ENCODE measurements at regions not wholly inside any gene's neighbourhood (a gene's known extent, or its start where the extent isn't known, plus 50 kb on each side); places are given as distances from the start of the nearest gene placed in this dataset.
A peak's percentile ranks its signal among the peaks of the same experiment; 100 is the strongest.

DNA sequence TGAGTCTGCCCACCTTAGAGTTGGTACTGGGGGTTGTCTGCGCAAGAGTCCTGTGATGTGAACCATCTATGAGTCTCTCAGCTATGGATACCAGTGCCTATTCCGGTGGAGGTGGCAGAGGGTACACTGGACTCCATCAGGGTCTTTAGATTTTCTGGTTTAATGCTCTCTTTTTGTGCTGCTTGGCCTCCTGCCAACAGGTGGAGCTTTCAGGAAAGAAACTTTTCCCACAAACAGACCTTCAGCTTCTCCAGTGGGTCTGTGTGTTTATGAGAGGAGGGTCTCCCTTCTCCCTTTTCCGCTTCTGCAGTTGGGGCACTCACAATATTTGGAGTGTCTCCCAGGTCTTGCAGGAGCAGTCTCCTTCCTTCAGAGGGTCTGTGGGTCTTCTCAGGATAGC lies 1721.9 kb upstream of the SLC39A10 start:
- H3K9me3 Mint-ChIP-seq, result no peaks in the 10 kb centered on the region
- H3K27me3 Mint-ChIP-seq, result no peaks in the 10 kb centered on the region
- no peaks in the 10 kb centered on the region for H3K4me1 Mint-ChIP-seq
- DNase-seq, result no peak
- no peak overlapping the region for H3K27ac Mint-ChIP-seq
- no peak for ATAC-seq (ENCODE audit: low read depth in 2 of 2)
- H3K36me3 Mint-ChIP-seq, result no peaks in the 10 kb centered on the region
- H3K4me3 Mint-ChIP-seq, result no peak overlapping the region

DNA sequence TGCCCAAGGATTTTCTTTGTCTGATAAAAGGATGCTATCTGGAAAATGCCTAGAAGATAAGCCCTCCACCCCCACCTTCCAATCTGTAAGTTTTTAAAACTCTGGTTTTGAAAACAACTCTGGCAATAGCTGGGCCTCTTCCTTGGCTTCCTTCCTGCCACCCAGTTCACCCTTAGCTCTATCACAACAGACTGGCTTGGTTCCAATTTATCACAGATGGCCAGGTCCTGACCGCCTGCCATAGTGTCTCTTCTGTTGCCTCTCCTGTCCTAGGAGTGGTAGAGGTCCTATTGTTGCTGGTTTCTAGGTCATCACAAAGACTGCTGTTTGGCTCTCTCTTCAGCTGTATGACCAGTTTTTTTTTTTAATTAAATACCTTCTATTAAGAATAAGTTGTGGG lies 1727.9 kb upstream of the SLC39A10 start:
- DNase-seq (no peak), ATAC-seq (ENCODE audit: low read depth in 2 of 2) (no peak)
- Mint-ChIP-seq H3K27me3 (no peaks in the 10 kb centered on the region), H3K9me3 (no peaks in the 10 kb centered on the region), H3K36me3 (no peaks in the 10 kb centered on the region), H3K27ac (no peak overlapping the region), H3K4me1 (no peaks in the 10 kb centered on the region), H3K4me3 (no peak overlapping the region)

DNA sequence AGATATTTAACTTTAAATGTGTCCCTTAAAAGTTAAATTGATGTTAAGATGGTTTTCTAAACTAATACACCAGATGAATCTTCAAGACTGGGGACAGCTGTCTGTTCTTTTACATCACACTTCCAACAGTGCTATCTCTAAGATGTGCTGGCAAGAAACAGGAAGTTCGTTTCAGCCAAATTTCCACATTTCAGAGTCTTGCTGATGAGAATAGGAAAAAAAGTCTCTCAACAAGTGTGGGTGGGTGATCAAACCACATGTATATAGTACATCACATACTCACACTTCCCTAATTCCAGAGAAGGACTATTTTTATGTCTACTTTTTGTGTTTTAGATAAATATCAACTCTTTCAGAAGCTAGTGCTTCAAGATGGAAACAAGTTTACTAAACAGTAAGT lies 1712.8 kb upstream of the TMEFF2 start:
- H3K9me3 Mint-ChIP-seq, result no peaks in the 10 kb centered on the region
- no peaks in the 10 kb centered on the region for H3K36me3 Mint-ChIP-seq
- H3K27me3 Mint-ChIP-seq, result no peaks in the 10 kb centered on the region
- DNase-seq (no peak), ATAC-seq (ENCODE audit: low read depth in 2 of 2) (no peak)
- H3K4me1 Mint-ChIP-seq, result no peaks in the 10 kb centered on the region
- no peak overlapping the region for H3K27ac Mint-ChIP-seq
- H3K4me3 Mint-ChIP-seq, result no peak overlapping the region

DNA sequence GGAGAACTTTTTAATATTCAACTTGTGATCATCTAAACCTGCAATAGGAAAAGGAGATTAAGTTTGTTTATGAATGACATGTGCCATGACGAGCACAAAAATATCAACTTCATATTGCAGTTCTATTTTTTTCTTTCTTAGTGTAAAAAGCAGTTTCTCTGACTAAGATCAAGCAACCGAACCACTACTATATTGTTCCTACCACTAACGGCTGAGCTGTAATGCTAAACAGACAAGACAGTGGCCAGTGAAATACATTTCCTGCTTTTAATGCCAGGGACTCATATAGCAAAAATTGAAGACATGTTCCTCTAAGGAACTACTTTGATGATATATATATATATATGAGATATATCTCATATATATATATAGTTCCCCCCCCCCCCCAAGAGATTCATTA lies 1705.6 kb upstream of the TMEFF2 start:
- ATAC-seq (ENCODE audit: low read depth in 2 of 2) (no peak), DNase-seq (no peak)
- no peaks in the 10 kb centered on the region for H3K36me3 Mint-ChIP-seq
- H3K27me3 Mint-ChIP-seq, result no peaks in the 10 kb centered on the region
- H3K4me1 Mint-ChIP-seq, result no peaks in the 10 kb centered on the region
- no peak overlapping the region for H3K4me3 Mint-ChIP-seq
- no peak overlapping the region for H3K27ac Mint-ChIP-seq
- no peaks in the 10 kb centered on the region for H3K9me3 Mint-ChIP-seq

DNA sequence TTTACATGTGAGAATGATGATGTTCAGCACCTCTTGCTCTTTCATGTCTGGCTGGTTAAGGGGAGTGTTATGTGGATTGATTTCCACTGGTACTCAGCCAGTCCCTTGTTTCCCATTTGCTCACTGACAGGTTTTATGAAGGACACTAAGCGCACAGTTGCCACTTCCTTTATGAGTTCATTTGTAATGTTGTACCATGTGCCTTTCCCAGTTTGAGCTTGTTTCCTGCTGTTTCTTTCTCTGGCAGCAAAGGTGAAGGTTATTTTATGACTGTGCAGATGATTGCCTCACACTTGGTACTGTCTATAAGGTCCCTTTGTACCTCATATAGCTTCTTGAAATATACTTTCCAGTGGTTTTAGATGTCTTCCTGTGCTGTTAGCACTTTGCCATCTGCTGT lies 1700.5 kb upstream of the TMEFF2 start:
- ATAC-seq (ENCODE audit: low read depth in 2 of 2), result no peak
- no peaks in the 10 kb centered on the region for H3K36me3 Mint-ChIP-seq
- H3K4me1 Mint-ChIP-seq, result no peaks in the 10 kb centered on the region
- H3K9me3 Mint-ChIP-seq, result no peaks in the 10 kb centered on the region
- no peak for DNase-seq
- H3K4me3 Mint-ChIP-seq, result no peak overlapping the region
- H3K27ac Mint-ChIP-seq, result no peak overlapping the region
- no peaks in the 10 kb centered on the region for H3K27me3 Mint-ChIP-seq

DNA sequence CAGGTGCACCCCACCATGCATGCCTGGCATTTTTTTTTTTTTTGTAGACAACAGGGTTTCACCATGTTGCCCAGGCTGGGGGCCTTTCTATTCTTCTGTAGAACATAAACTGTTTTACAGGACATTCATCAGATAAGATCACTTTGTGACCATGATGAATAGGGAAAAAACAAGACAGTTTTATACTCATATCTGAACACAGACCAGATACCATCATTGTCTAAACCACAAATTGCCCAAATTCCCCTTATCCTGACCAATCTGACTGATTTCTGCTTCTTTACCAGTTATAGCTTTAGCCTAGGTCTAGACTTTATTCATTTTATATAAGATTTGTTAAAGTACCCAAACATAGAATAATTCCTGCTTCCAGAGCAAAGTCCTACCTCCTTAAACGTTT lies 1699.3 kb upstream of the TMEFF2 start:
- ATAC-seq (ENCODE audit: low read depth in 2 of 2) (no peak), DNase-seq (no peak)
- Mint-ChIP-seq H3K4me1 (no peaks in the 10 kb centered on the region), H3K4me3 (no peak overlapping the region), H3K27ac (no peak overlapping the region), H3K36me3 (no peaks in the 10 kb centered on the region), H3K9me3 (peaks cover 0 to 3% (median 0%) of the 10 kb centered on the region in 7 donors), H3K27me3 (no peaks in the 10 kb centered on the region)

DNA sequence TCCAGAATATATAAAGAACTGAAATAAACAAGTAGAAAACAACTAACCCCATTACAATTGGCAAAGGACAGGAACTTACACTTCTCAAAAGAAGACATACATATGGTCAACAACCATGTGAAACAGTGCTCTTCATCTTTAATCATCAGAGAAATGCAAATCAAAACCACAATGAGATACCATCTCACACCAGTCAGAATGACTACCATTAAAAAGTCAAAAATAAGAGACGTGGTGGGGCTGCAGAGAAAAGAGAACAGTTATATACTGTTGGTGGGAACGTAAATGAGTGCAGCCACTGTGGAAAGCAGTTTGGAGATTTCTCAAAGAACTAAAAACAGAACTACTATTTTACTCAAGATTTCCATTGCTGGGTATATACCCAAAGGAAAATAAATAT lies 1696.3 kb upstream of the TMEFF2 start:
- Mint-ChIP-seq H3K4me3 (no peak overlapping the region), H3K27ac (peak overlapping the region in 1 of 6 donors; percentile 39), H3K9me3 (peaks cover 0 to 3% (median 0%) of the 10 kb centered on the region in 7 donors), H3K4me1 (no peaks in the 10 kb centered on the region), H3K27me3 (no peaks in the 10 kb centered on the region), H3K36me3 (no peaks in the 10 kb centered on the region)
- ATAC-seq (ENCODE audit: low read depth in 2 of 2) (no peak), DNase-seq (no peak)

DNA sequence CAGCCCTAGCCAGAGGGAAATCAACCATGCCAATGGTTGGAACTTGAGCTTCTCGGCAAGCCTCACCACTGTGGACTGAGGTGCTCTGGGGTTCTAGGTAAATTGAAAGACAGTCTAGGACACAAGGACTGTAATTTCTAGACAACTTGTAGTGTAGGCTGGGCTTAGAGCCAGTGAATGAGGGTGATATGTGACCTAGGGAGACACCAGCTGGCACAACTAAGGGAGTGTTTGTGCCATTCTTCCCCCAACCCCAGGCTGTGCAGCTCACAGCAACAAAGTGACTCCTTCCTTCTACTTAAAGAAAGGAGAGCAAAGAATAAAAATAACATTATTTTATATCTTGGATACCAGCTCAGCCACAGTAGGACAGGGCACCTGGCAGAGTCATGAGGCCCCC lies 1690.7 kb upstream of the TMEFF2 start:
- Mint-ChIP-seq H3K27ac (no peak overlapping the region), H3K4me3 (no peak overlapping the region), H3K36me3 (no peaks in the 10 kb centered on the region), H3K27me3 (no peaks in the 10 kb centered on the region), H3K9me3 (peaks cover 0 to 13% (median 2%) of the 10 kb centered on the region in 7 donors), H3K4me1 (no peaks in the 10 kb centered on the region)
- no peak for ATAC-seq (ENCODE audit: low read depth in 2 of 2)
- no peak for DNase-seq

DNA sequence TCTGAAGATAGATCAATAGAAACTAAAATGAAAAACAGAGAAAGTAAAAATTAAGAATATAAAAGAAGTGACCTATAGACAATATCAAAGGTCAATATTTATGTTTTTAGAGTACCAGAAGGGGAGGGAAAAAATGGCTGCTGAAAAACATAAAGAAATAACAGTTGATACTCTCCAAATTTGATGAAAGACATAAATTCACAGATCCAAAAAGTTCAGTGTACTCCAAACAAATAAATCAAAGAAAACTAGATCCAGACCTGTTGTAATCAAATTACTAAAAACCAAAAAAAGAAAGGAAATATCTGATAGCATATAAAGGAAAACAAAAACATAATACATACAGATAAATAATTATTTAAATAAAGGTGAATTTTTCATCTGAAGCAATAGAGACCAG lies 1689.1 kb upstream of the TMEFF2 start:
- Mint-ChIP-seq H3K4me3 (no peak overlapping the region), H3K27me3 (no peaks in the 10 kb centered on the region), H3K36me3 (no peaks in the 10 kb centered on the region), H3K4me1 (no peaks in the 10 kb centered on the region), H3K9me3 (peaks cover 0 to 13% (median 3%) of the 10 kb centered on the region in 7 donors), H3K27ac (no peak overlapping the region)
- ATAC-seq (ENCODE audit: low read depth in 2 of 2) (no peak), DNase-seq (no peak)

DNA sequence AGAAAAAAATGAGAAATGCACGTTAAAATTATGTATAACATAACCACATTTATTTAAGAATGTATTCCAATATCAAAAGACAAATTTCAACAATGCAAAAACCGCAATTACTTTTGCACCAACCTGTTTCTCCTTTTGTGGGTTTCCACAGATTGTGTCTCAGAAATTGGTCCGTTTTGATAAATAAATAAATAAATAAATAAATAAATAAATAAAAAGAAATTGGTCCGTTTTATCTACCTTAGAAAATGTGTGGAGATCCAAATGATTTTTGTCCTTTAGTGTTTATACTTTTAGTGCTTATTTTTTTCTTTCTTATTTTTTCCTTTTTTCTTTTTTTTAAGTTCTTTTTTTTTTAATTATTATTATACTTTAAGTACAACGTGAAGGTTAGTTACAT lies 1682.2 kb upstream of the TMEFF2 start:
- no peaks in the 10 kb centered on the region for H3K27me3 Mint-ChIP-seq
- ATAC-seq (ENCODE audit: low read depth in 2 of 2) (no peak), DNase-seq (no peak)
- H3K4me1 Mint-ChIP-seq, result no peaks in the 10 kb centered on the region
- no peaks in the 10 kb centered on the region for H3K36me3 Mint-ChIP-seq
- H3K9me3 Mint-ChIP-seq, result peaks cover 0 to 2% (median 0%) of the 10 kb centered on the region in 7 donors
- H3K27ac Mint-ChIP-seq, result no peak overlapping the region
- no peak overlapping the region for H3K4me3 Mint-ChIP-seq

DNA sequence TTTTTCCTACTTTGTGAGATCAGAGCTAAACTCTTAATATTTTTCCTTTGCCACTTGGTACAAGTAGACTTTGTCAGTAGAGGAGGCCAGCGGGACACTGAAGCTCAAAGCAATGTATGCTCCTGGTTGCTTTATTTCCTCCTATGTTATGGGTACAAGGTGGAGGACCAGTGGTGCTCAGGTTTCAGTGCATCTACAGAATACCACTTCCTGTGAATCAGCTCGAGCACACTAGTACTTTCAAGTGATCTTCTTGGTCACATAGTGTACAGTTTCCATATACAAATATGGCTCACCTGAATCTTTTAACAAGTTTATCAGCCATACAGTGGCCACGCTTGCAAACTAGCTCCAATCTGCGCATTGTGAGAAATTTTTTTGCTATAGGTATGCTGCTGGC lies 1674.8 kb upstream of the TMEFF2 start:
- no peak overlapping the region for H3K27ac Mint-ChIP-seq

DNA sequence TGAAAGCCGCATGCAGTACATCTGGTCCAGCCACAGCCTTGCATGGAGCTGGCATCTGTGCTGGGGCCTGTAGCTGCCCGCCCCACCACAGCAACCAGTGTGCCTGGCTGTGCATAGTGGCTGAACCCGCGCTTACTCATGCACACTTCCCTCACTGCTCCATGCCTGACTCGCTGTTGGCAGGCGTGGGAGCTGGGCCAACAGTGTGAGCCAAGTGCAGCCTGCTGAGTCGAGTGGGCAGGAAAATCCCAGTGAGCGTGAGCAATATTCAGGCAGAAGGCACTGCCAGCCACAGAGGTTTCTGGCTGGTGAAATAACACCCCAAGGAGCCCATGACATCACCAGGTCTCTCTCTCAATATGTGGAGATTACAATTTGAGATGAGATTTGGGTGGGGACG lies 1674.1 kb upstream of the TMEFF2 start:
- Mint-ChIP-seq H3K9me3 (peaks cover 0 to 9% (median 1%) of the 10 kb centered on the region in 7 donors), H3K27me3 (no peaks in the 10 kb centered on the region), H3K4me3 (no peak overlapping the region), H3K4me1 (no peaks in the 10 kb centered on the region), H3K36me3 (no peaks in the 10 kb centered on the region), H3K27ac (no peak overlapping the region)
- DNase-seq, result no peak
- ATAC-seq (ENCODE audit: low read depth in 2 of 2), result no peak

More for the DNA sequence above, 1674.8 kb upstream of the TMEFF2 start:
- no peak for ATAC-seq (ENCODE audit: low read depth in 2 of 2)
- Mint-ChIP-seq H3K4me3 (no peak overlapping the region), H3K27me3 (no peaks in the 10 kb centered on the region), H3K9me3 (peaks cover 0 to 9% (median 1%) of the 10 kb centered on the region in 7 donors), H3K36me3 (no peaks in the 10 kb centered on the region), H3K4me1 (no peaks in the 10 kb centered on the region)
- no peak for DNase-seq

DNA sequence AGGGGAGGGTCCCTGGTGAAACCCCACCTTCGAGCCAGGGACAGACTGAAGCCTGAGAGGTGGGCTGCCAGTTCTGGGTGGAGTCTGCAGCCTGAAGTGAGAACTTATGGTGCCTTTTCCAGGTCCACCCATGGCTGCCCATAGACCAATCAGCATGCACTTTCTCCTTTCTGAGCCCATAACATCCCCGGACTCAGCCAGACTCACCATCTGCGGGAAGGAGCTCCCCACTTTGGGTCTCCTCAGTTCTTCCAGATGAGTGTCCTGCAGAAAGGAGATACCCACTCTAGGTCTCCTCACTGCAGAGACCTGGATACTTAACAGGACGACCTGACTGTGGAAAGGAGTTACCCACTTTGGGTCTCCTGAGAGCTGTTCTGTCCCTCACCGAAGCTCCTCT lies 1673.4 kb upstream of the TMEFF2 start:
- no peak for ATAC-seq (ENCODE audit: low read depth in 2 of 2)
- H3K27ac Mint-ChIP-seq, result no peak overlapping the region
- no peaks in the 10 kb centered on the region for H3K4me1 Mint-ChIP-seq
- no peak overlapping the region for H3K4me3 Mint-ChIP-seq
- no peaks in the 10 kb centered on the region for H3K36me3 Mint-ChIP-seq
- DNase-seq, result no peak
- peaks cover 0 to 9% (median 1%) of the 10 kb centered on the region in 7 donors for H3K9me3 Mint-ChIP-seq
- no peaks in the 10 kb centered on the region for H3K27me3 Mint-ChIP-seq

DNA sequence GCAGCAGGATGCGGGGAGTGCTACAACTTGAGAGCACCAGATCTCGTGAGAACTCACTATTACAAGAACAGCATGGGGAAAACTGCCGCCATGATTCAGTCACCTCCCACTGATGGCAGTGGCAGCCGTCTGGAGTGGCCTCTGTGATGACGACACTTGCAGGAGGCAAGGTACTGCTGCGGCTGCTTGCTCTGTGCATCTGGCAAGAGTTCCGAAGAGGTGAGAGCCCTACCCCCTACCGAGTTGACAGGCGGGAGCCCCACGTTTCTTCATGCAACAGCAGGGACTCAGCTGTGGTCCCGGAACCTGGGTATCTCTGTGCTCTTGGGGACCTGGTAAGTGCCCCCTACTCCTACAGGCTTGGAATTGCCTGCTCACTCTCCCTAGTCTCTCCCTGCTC lies 1672.7 kb upstream of the TMEFF2 start:
- H3K27me3 Mint-ChIP-seq, result no peaks in the 10 kb centered on the region
- DNase-seq, result no peak
- no peak overlapping the region for H3K4me3 Mint-ChIP-seq
- ATAC-seq (ENCODE audit: low read depth in 2 of 2), result no peak
- H3K9me3 Mint-ChIP-seq, result peaks cover 0 to 9% (median 0%) of the 10 kb centered on the region in 7 donors
- no peak overlapping the region for H3K27ac Mint-ChIP-seq
- no peaks in the 10 kb centered on the region for H3K36me3 Mint-ChIP-seq
- no peaks in the 10 kb centered on the region for H3K4me1 Mint-ChIP-seq

DNA sequence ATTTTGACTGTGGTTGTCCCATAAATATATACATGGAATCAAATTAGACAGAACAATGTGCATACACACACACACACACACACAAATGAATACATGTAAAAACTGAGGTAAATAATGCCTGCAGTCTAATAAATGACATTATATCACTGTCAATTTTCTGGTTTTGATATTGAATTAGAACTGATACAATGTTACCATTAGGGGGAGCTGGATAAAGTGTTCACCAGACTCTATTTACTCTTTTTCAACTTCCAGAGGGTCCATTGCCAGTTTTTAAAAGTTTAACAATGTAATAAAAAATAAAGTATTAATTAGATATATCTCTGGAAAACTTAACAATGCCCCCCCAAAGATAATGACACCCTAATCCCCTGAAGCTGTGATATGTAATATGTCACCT lies 1666.8 kb upstream of the TMEFF2 start:
- H3K4me3 Mint-ChIP-seq, result no peak overlapping the region
- H3K4me1 Mint-ChIP-seq, result no peaks in the 10 kb centered on the region
- H3K27ac Mint-ChIP-seq, result no peak overlapping the region
- ATAC-seq (ENCODE audit: low read depth in 2 of 2) (no peak), DNase-seq (no peak)
- no peaks in the 10 kb centered on the region for H3K36me3 Mint-ChIP-seq
- H3K9me3 Mint-ChIP-seq, result no peaks in the 10 kb centered on the region
- H3K27me3 Mint-ChIP-seq, result no peaks in the 10 kb centered on the region
